Peyer's patch (tissue), 4 donors: ENCODE measurements at regions not wholly inside any gene's neighbourhood (a gene's known extent, or its start where the extent isn't known, plus 50 kb on each side); places are given as distances from the start of the nearest gene placed in this dataset.

Experiments used
- DNase-seq, 3 donors: peaks; one replicate each; pipeline ENCODE4 v3.0.0-alpha.2; 2017 to 2019
- H3K27ac ChIP-seq, 4 donors: fragments of 200-600 bp; sonication (generic); one replicate each; pipeline ENCODE4 v1.5.1; 2016 to 2019
- H3K27me3 ChIP-seq, 2 donors: fragments of 200-600 bp; sonication (generic); one replicate each; pipeline ENCODE4 v1.5.1; 2019
- H3K36me3 ChIP-seq, 3 donors: fragments of 200-600 bp; sonication (generic); one replicate each; pipeline ENCODE4 v1.5.1; 2016 to 2019
- H3K4me1 ChIP-seq, 4 donors: fragments of 200-600 bp; sonication (generic); one replicate each; pipeline ENCODE4 v1.5.1; 2016 to 2019
- H3K4me3 ChIP-seq, 4 donors: fragments of 200-600 bp; sonication (generic); 1 replicate in 3 of 4; 2 replicates in 1 of 4; pipeline ENCODE4 v1.5.1; 2016 to 2019; ENCODE audit warnings: mild to moderate bottlenecking in 1 of 4
- H3K9me3 ChIP-seq, 4 donors: fragments of 200-600 bp; sonication (generic); one replicate each; pipeline ENCODE4 v1.5.1; 2016 to 2019; ENCODE audit warnings: mild to moderate bottlenecking in 1 of 4
- CTCF ChIP-seq, 6 experiments: fragments of 450-650 bp in 4 of 6; fragments of 200-600 bp in 2 of 6; sonication (generic) in 1 of 6; IDR thresholded peaks; one replicate each; pipeline ENCODE4 v1.5.1; 2017 to 2019; ENCODE audit warnings: antibody characterized with exemption in 6 of 6, mild to moderate bottlenecking in 3 of 6, moderate library complexity in 1 of 6
- POLR2A ChIP-seq, 2 donors: fragments of 450-650 bp; IDR thresholded peaks; one replicate each; pipeline ENCODE4 v1.5.1; 2017; ENCODE audit warnings: antibody characterized with exemption in 2 of 2, mild to moderate bottlenecking in 2 of 2, moderate library complexity in 2 of 2

- H3K4me3 ChIP-seq: no peak overlapping the region
- H3K9me3 ChIP-seq: no peaks in the 10 kb centered on the region
- TF ChIP-seq POLR2A (IDR thresholded peaks at IDR 0.05): no peak
- TF ChIP-seq CTCF (IDR thresholded peaks at IDR 0.05): no peak
- H3K36me3 ChIP-seq: peaks cover 0 to 32% (median 0%) of the 10 kb centered on the region in 3 donors
- peak in 1 of 3 donors; percentile 47 for DNase-seq
- peaks cover 0 to 9% (median 4%) of the 10 kb centered on the region in 4 donors for H3K4me1 ChIP-seq
- no peaks in the 10 kb centered on the region for H3K27me3 ChIP-seq
- H3K27ac ChIP-seq: no peak overlapping the region
These were observed 115.9 kb upstream of the NAA20 start for GRCh38 chr20:19901226-19901625.

GRCh38 chr20:19903168-19903811 lies 113.9 kb upstream of the NAA20 start:
- peak overlapping the region in 3 of 4 donors; percentile 5 to 32 (median 20) for H3K27ac ChIP-seq
- DNase-seq: peak in 2 of 3 donors; percentile 49 to 75
- TF ChIP-seq POLR2A (IDR thresholded peaks at IDR 0.05) (no peak), CTCF (IDR thresholded peaks at IDR 0.05) (peak in 5 of 6 experiments; percentile 8 to 31 (median 16))
- no peaks in the 10 kb centered on the region for H3K27me3 ChIP-seq
- H3K4me1 ChIP-seq: peaks cover 0 to 12% (median 4%) of the 10 kb centered on the region in 4 donors
- H3K36me3 ChIP-seq: peaks cover 0 to 16% (median 0%) of the 10 kb centered on the region in 3 donors
- H3K4me3 ChIP-seq: no peak overlapping the region
- no peaks in the 10 kb centered on the region for H3K9me3 ChIP-seq

GRCh38 chr20:19907326-19908056 lies 109.7 kb upstream of the NAA20 start:
- Histone ChIP-seq H3K36me3 (peaks cover 0 to 3% (median 0%) of the 10 kb centered on the region in 3 donors), H3K27me3 (no peaks in the 10 kb centered on the region), H3K27ac (no peak overlapping the region), H3K4me3 (no peak overlapping the region), H3K4me1 (peaks cover 0 to 22% (median 4%) of the 10 kb centered on the region in 4 donors), H3K9me3 (no peaks in the 10 kb centered on the region)
- TF ChIP-seq POLR2A (IDR thresholded peaks at IDR 0.05) (no peak), CTCF (IDR thresholded peaks at IDR 0.05) (no peak)
- no peak for DNase-seq

- H3K4me1 ChIP-seq: peaks cover 0 to 22% (median 0%) of the 10 kb centered on the region in 4 donors
- DNase-seq: no peak
- H3K36me3 ChIP-seq: peaks cover 0 to 3% (median 0%) of the 10 kb centered on the region in 3 donors
- no peak overlapping the region for H3K27ac ChIP-seq
- TF ChIP-seq CTCF (IDR thresholded peaks at IDR 0.05): no peak
- no peak for TF ChIP-seq POLR2A (IDR thresholded peaks at IDR 0.05)
- no peaks in the 10 kb centered on the region for H3K9me3 ChIP-seq
- H3K27me3 ChIP-seq: no peaks in the 10 kb centered on the region
- H3K4me3 ChIP-seq: no peak overlapping the region
These were observed 108.6 kb upstream of the NAA20 start for GRCh38 chr20:19908576-19908975.

- TF ChIP-seq POLR2A (IDR thresholded peaks at IDR 0.05): no peak
- TF ChIP-seq CTCF (IDR thresholded peaks at IDR 0.05): no peak
- Histone ChIP-seq H3K36me3 (peaks cover 0 to 3% (median 0%) of the 10 kb centered on the region in 3 donors), H3K27ac (peak overlapping the region in 2 of 4 donors; percentile 20 to 29), H3K9me3 (no peaks in the 10 kb centered on the region), H3K4me1 (peaks cover 0 to 22% (median 0%) of the 10 kb centered on the region in 4 donors), H3K27me3 (no peaks in the 10 kb centered on the region), H3K4me3 (no peak overlapping the region)
- DNase-seq: peak in 1 of 3 donors; percentile 57
These were observed 107.4 kb upstream of the NAA20 start for GRCh38 chr20:19909725-19910124.
